ENCODE measurements at regions not wholly inside any gene's neighbourhood (a gene's known extent, or its start where the extent isn't known, plus 50 kb on each side); places are given as distances from the start of the nearest gene placed in this dataset.

- CTCF ChIA-PET = interaction anchor here (0.9 to 1.2 kb wide), 3 partner anchors 11 to 44 kb away, joined by 3 to 4 read pairs (median 3); no protein-coding TSS in a partner anchor
- POLR2A ChIA-PET = no interaction called here
Observed at GRCh38 chr2:20560011-20560410, 90.9 kb downstream of the HS1BP3 start.

GRCh38 chr2:20560891-20561636 lies 89.8 kb downstream of the HS1BP3 start:
- no peak overlapping the region for H3K4me3 ChIP-seq (ENCODE audit: low read depth, low read length)
- ChIA-PET CTCF (interaction anchor here (1.2 kb wide), 1 partner anchor 45 kb away, joined by 3 read pairs; no protein-coding TSS in a partner anchor), POLR2A (no interaction called here)
- no peak for DNase-seq (ENCODE audit: low read depth, low spot score)
- TF ChIP-seq CTCF (IDR thresholded peaks at IDR 0.05; ENCODE audit: insufficient read depth, low read length, missing control alignments) = no peak

More at GRCh38 chr2:20560011-20560410, 90.9 kb downstream of the HS1BP3 start:
- H3K4me3 ChIP-seq (ENCODE audit: low read depth, low read length) = no peak overlapping the region
- DNase-seq (ENCODE audit: low read depth, low spot score) = no peak
- TF ChIP-seq CTCF (IDR thresholded peaks at IDR 0.05; ENCODE audit: insufficient read depth, low read length, missing control alignments) = no peak

- ChIA-PET CTCF (interaction anchor here (1.4 to 1.5 kb wide), 2 partner anchors 10 to 25 kb away, joined by 3 to 5 read pairs; no protein-coding TSS in a partner anchor), POLR2A (interaction anchor here (2.5 kb wide), 1 partner anchor 115 kb away, joined by 9 read pairs; the partner anchor contains the start of gene RHOB)
- peak; percentile 42 for DNase-seq (ENCODE audit: low read depth, low spot score)
- no peak for TF ChIP-seq CTCF (IDR thresholded peaks at IDR 0.05; ENCODE audit: insufficient read depth, low read length, missing control alignments)
- H3K4me3 ChIP-seq (ENCODE audit: low read depth, low read length) = no peak overlapping the region
Observed at GRCh38 chr2:20561637-20562454, 89.1 kb downstream of the HS1BP3 start.

- DNase-seq (ENCODE audit: low read depth, low spot score) = no peak
- no peak overlapping the region for H3K4me3 ChIP-seq (ENCODE audit: low read depth, low read length)
- ChIA-PET POLR2A (interaction anchor here (1.3 to 2.5 kb wide), 2 partner anchors 16 to 116 kb away, joined by 5 to 9 read pairs; partner anchors contain the start of gene RHOB), CTCF (interaction anchor here (1.4 to 2.0 kb wide), 3 partner anchors 9 to 24 kb away, joined by 3 to 6 read pairs (median 5); no protein-coding TSS in a partner anchor)
- TF ChIP-seq CTCF (IDR thresholded peaks at IDR 0.05; ENCODE audit: insufficient read depth, low read length, missing control alignments) = no peak
Observed at GRCh38 chr2:20562540-20563225, 88.2 kb downstream of the HS1BP3 start.

- no peak for TF ChIP-seq CTCF (IDR thresholded peaks at IDR 0.05; ENCODE audit: insufficient read depth, low read length, missing control alignments)
- no peak for DNase-seq (ENCODE audit: low read depth, low spot score)
- ChIA-PET CTCF (interaction anchor here (0.8 to 2.0 kb wide), 4 partner anchors 14 to 40 kb away, joined by 3 to 6 read pairs (median 3); no protein-coding TSS in a partner anchor), POLR2A (interaction anchor here (1.3 to 2.5 kb wide), 2 partner anchors 16 to 116 kb away, joined by 5 to 9 read pairs; partner anchors contain the start of gene RHOB)
- H3K4me3 ChIP-seq (ENCODE audit: low read depth, low read length) = no peak overlapping the region
Observed at GRCh38 chr2:20563251-20563650, 87.6 kb downstream of the HS1BP3 start.
